ENCODE measurements at regions not wholly inside any gene's neighbourhood (a gene's known extent, or its start where the extent isn't known, plus 50 kb on each side); places are given as distances from the start of the nearest gene placed in this dataset.

- DNase-seq (ENCODE audit: missing footprints) (no peak), ATAC-seq (peak; percentile 33)
- intact Hi-C loops (cut with DNase I): loop anchor here (5.0 kb wide), 1 partner anchor 121 kb away; no protein-coding TSS in a partner anchor
Measured at GRCh38 chr3:159856590-159857104, 132.0 kb upstream of the IL12A start.

GRCh38 chr3:159857840-159858239, 130.8 kb upstream of the IL12A start:
- DNase-seq (ENCODE audit: missing footprints) (no peak), ATAC-seq (peak; percentile 76)
- intact Hi-C loops (cut with DNase I): loop anchor here (5.0 kb wide), 1 partner anchor 119 kb away; no protein-coding TSS in a partner anchor

- intact Hi-C loops (cut with DNase I): loop anchor here (5.0 kb wide), 1 partner anchor 119 kb away; no protein-coding TSS in a partner anchor
- no peak for ATAC-seq
- DNase-seq (ENCODE audit: missing footprints): no peak
Measured at GRCh38 chr3:159858650-159859049, 130.0 kb upstream of the IL12A start.

GRCh38 chr3:159859424-159859823, 129.2 kb upstream of the IL12A start:
- no peak for ATAC-seq
- intact Hi-C loops (cut with DNase I): loop anchor here (5.0 kb wide), 1 partner anchor 118 kb away; no protein-coding TSS in a partner anchor
- no peak for DNase-seq (ENCODE audit: missing footprints)

- intact Hi-C loops (cut with DNase I): loop anchor here (5.0 kb wide), 2 partner anchors 33 to 117 kb away; no protein-coding TSS in a partner anchor
- ATAC-seq: no peak
- no peak for DNase-seq (ENCODE audit: missing footprints)
Measured at GRCh38 chr3:159859836-159860235, 128.8 kb upstream of the IL12A start.

- DNase-seq (ENCODE audit: missing footprints) (no peak), ATAC-seq (no peak)
- intact Hi-C loops (cut with DNase I): loop anchor here (5.0 kb wide), 1 partner anchor 33 kb away; no protein-coding TSS in a partner anchor
Measured at GRCh38 chr3:159860269-159861116, 128.1 kb upstream of the IL12A start.

- intact Hi-C loops (cut with DNase I): loop anchor here (5.0 kb wide), 1 partner anchor 34 kb away; no protein-coding TSS in a partner anchor
- no peak for ATAC-seq
- DNase-seq (ENCODE audit: missing footprints): no peak
Measured at GRCh38 chr3:159861369-159861987, 127.2 kb upstream of the IL12A start.

- DNase-seq (ENCODE audit: missing footprints) (no peak), ATAC-seq (peak; percentile 9)
- intact Hi-C loops (cut with DNase I): no loop called here
Measured at GRCh38 chr3:159865041-159865579, 123.5 kb upstream of the IL12A start.

GRCh38 chr3:159866201-159866746, 122.4 kb upstream of the IL12A start:
- intact Hi-C loops (cut with DNase I): no loop called here
- DNase-seq (ENCODE audit: missing footprints) (no peak), ATAC-seq (peak; percentile 51)

- ATAC-seq (peak; percentile 35), DNase-seq (ENCODE audit: missing footprints) (no peak)
- intact Hi-C loops (cut with DNase I): no loop called here
Measured at GRCh38 chr3:159867372-159867771, 121.3 kb upstream of the IL12A start.

GRCh38 chr3:159870723-159871122, 117.9 kb upstream of the IL12A start:
- ATAC-seq: no peak
- intact Hi-C loops (cut with DNase I): no loop called here
- DNase-seq (ENCODE audit: missing footprints): no peak

GRCh38 chr3:159872374-159873109, 116.1 kb upstream of the IL12A start:
- DNase-seq (ENCODE audit: missing footprints): no peak
- ATAC-seq: peak; percentile 50
- intact Hi-C loops (cut with DNase I): no loop called here

- intact Hi-C loops (cut with DNase I): no loop called here
- DNase-seq (ENCODE audit: missing footprints): no peak
Measured at GRCh38 chr3:159875116-159875515, 113.5 kb upstream of the IL12A start.

GRCh38 chr3:159877924-159878323, 110.7 kb upstream of the IL12A start:
- intact Hi-C loops (cut with DNase I): no loop called here
- DNase-seq (ENCODE audit: missing footprints) (no peak), ATAC-seq (no peak)

More at GRCh38 chr3:159875116-159875515, 113.5 kb upstream of the IL12A start:
- no peak for ATAC-seq

- DNase-seq (ENCODE audit: missing footprints) (no peak), ATAC-seq (no peak)
- intact Hi-C loops (cut with DNase I): no loop called here
Measured at GRCh38 chr3:159879146-159879545, 109.5 kb upstream of the IL12A start.

GRCh38 chr3:159879598-159879997, 109.0 kb upstream of the IL12A start:
- DNase-seq (ENCODE audit: missing footprints): no peak
- ATAC-seq: no peak
- intact Hi-C loops (cut with DNase I): no loop called here

GRCh38 chr3:159881208-159881607, 107.4 kb upstream of the IL12A start:
- ATAC-seq (no peak), DNase-seq (ENCODE audit: missing footprints) (no peak)
- intact Hi-C loops (cut with DNase I): loop anchor here (5.0 kb wide), 1 partner anchor 54 kb away; no protein-coding TSS in a partner anchor

- intact Hi-C loops (cut with DNase I): loop anchor here (5.0 kb wide), 1 partner anchor 55 kb away; no protein-coding TSS in a partner anchor
- ATAC-seq (peak; percentile 70), DNase-seq (ENCODE audit: missing footprints) (no peak)
Measured at GRCh38 chr3:159881828-159882309, 106.8 kb upstream of the IL12A start.
